Erythroblast (primary cell): ENCODE measurements at regions not wholly inside any gene's neighbourhood (a gene's known extent, or its start where the extent isn't known, plus 50 kb on each side); places are given as distances from the start of the nearest gene placed in this dataset.

Experiments used
- DNase-seq, 2 experiments: peaks; one replicate each; lab custom pipeline; 2025; lab: John Stamatoyannopoulos, UW
- GATA1 ChIP-seq: IDR thresholded peaks from 2 replicates; pipeline ENCODE4 v1.6.1; 2011; ENCODE audit warnings: low read depth, mild to moderate bottlenecking, control low read depth, low read length, moderate library complexity
- POLR2A ChIP-seq: IDR thresholded peaks from 2 replicates; pipeline ENCODE4 v1.6.1; 2011; ENCODE audit warnings: mild to moderate bottlenecking, low read length

GRCh38 chr1:147479864-147480564 is 61.3 kb upstream of the BCL9 start:
- TF ChIP-seq POLR2A (no peak), GATA1 (no peak)
- DNase-seq: no peak

GRCh38 chr1:147480565-147480935 is 60.8 kb upstream of the BCL9 start:
- no peak for DNase-seq
- no peak for TF ChIP-seq POLR2A
- TF ChIP-seq GATA1: no peak

GRCh38 chr1:147486876-147487656 is 54.2 kb upstream of the BCL9 start:
- no peak for DNase-seq
- TF ChIP-seq GATA1 (no peak), POLR2A (no peak)

- TF ChIP-seq POLR2A: no peak
- no peak for TF ChIP-seq GATA1
- no peak for DNase-seq
Observed at GRCh38 chr1:147491098-147491497, 50.2 kb upstream of the BCL9 start.
